MG63 (cell line): ENCODE measurements at regions not wholly inside any gene's neighbourhood (a gene's known extent, or its start where the extent isn't known, plus 50 kb on each side); places are given as distances from the start of the nearest gene placed in this dataset.

Experiments
- DNase-seq: peaks from one replicate; pipeline ENCODE4 v3.0.0-alpha.2; 2020
- H3K27me3 ChIP-seq: fragments of 250-450 bp; sonication (Bioruptor Pico); 2 replicates; pipeline ENCODE4 v1.5.1; 2020; ENCODE audit warnings: mild to moderate bottlenecking, moderate library complexity
- H3K36me3 ChIP-seq: fragments of 250-450 bp; sonication (Bioruptor Pico); 2 replicates; pipeline ENCODE4 v1.5.1; 2020; ENCODE audit warnings: mild to moderate bottlenecking, moderate library complexity
- H3K4me3 ChIP-seq: fragments of 250-450 bp; sonication (Bioruptor Pico); 2 replicates; pipeline ENCODE4 v1.5.1; 2020; ENCODE audit warnings: mild to moderate bottlenecking, moderate library complexity
- H3K9me3 ChIP-seq: fragments of 250-450 bp; sonication (Bioruptor Pico); 2 replicates; pipeline ENCODE4 v1.5.1; 2020; ENCODE audit warnings: mild to moderate bottlenecking, moderate library complexity

DNA sequence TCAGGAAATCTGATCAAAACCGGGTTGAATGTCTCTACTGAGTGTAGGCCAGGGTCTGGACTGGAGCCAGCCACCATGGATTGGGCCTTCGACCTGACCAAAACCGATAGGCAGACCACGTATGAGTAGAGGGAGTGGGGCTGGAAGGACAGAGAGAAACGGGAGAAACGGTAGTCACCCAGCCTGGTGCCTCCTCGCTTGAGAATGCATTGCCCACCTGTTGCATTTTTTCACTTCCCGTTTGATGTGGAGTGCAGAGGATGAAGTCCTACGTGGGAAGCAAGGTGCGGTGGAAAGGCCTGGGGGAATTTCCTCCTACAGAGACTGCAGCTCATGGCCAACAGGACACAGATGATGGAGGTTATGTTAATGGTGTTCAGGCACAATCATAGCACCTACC, 53.9 kb upstream of the ECI2 start:
- DNase-seq: no peak
- Histone ChIP-seq H3K4me3 (no peak overlapping the region), H3K9me3 (no peaks in the 10 kb centered on the region), H3K36me3 (no peaks in the 10 kb centered on the region), H3K27me3 (no peaks in the 10 kb centered on the region)

DNA sequence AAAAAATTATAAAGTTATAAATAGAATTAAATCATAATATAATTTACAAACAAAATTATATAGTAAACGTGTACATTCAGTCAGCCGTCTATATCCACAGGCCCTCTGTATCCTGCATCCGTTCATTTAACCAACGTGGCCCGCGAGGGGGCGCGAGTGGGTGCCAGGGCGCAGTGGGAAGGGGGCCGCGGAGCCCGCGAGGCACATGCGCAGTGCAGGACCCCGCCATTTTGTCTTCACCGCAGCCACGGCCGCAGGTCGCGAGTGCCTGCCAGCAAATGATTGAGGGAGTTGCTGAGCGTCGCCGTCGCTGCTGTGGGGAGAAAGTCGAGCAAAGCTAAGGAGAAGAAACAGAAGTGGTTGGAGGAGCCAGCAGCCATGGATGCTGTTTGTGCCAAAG, 53.4 kb upstream of the ECI2 start:
- no peaks in the 10 kb centered on the region for H3K36me3 ChIP-seq
- no peaks in the 10 kb centered on the region for H3K9me3 ChIP-seq
- H3K4me3 ChIP-seq: no peak overlapping the region
- H3K27me3 ChIP-seq: no peaks in the 10 kb centered on the region
- DNase-seq: no peak

DNA sequence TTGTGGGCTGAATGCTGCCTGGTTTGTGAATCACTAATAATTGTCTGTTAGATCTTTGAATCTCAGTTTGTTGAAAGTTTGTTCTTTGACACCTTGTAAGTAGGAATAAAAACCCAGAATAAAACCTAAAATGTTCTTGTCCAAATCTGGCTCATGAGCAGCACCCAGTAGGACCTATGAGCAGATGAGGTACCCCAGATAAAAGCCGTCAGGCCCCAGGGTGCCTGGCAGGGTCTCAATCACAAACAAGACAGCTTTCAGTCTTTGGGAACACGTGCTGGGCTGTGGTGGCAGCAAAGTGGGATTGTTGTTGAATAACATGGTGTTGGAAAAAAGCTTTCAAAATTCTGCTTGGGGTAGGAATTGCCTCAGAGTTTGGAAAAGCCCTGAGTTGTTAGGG, 52.1 kb upstream of the ECI2 start:
- no peak overlapping the region for H3K4me3 ChIP-seq
- no peaks in the 10 kb centered on the region for H3K9me3 ChIP-seq

DNA sequence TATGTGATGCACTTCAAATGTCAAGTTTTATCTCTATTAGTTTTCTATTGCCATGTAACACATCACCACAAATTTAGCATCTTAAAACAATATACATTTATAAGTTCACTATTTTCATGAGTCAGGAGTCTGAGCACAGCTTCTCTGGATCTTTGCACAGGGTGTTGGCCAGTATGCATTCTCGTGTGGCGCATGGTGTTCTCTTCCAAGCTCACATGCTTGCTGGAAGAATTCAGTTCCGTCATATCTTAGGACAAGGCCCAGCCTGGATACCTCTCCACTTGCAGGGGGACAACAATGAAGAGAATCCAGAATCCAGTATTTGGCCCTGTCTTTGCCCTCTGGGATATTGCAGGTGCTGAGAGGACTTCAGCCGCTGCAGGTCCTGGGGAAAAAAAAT, 51.0 kb upstream of the ECI2 start:
- no peaks in the 10 kb centered on the region for H3K27me3 ChIP-seq
- H3K4me3 ChIP-seq: no peak overlapping the region
- H3K36me3 ChIP-seq: no peaks in the 10 kb centered on the region
- no peaks in the 10 kb centered on the region for H3K9me3 ChIP-seq
- no peak for DNase-seq

More for the DNA sequence above, 52.1 kb upstream of the ECI2 start:
- no peak for DNase-seq
- no peaks in the 10 kb centered on the region for H3K27me3 ChIP-seq
- no peaks in the 10 kb centered on the region for H3K36me3 ChIP-seq

DNA sequence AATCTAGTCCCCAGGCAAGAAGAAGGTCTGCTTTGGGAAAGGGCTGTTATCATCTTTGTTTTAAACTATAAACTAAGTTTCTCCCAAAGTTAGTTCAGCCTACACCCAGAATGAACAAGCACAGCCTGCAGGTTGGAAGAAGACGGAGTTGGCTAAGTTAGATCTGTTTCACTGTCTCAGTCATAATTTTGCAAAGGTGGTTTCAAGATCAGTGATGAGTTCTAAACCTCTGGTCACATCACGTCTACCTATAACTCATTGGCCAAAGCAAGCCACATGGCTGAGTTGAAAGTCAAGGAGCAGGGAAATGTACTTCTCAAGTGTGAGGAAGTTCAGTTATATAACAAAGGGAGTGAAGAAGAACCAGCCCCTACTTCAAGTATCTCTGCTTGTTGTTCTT, 50.5 kb upstream of the ECI2 start:
- DNase-seq: no peak
- Histone ChIP-seq H3K27me3 (no peaks in the 10 kb centered on the region), H3K9me3 (no peaks in the 10 kb centered on the region), H3K4me3 (no peak overlapping the region), H3K36me3 (no peaks in the 10 kb centered on the region)

DNA sequence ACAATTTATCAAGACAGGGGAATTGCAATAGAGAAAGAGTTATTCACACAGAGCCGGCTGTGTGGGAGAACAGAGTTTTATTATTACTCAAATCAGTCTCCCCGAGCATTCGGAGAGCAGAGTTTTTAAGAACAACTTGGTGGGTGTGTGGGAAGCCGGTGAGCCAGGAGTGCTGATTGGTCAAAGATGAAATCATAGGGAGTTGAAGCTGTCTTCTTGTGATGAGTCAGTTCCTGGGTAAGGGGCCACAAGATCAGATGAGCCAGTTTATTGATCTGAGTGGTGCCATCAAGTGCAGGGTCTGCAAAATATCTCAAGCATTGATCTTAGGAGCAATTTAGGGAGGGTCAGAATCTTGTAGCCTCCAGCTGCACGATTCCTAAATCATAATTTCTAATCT, 50.0 kb upstream of the ECI2 start:
- no peaks in the 10 kb centered on the region for H3K9me3 ChIP-seq
- no peaks in the 10 kb centered on the region for H3K36me3 ChIP-seq
- no peak for DNase-seq
- no peak overlapping the region for H3K4me3 ChIP-seq
- H3K27me3 ChIP-seq: no peaks in the 10 kb centered on the region
